ENCODE measurements at regions not wholly inside any gene's neighbourhood (a gene's known extent, or its start where the extent isn't known, plus 50 kb on each side); places are given as distances from the start of the nearest gene placed in this dataset.

DNA sequence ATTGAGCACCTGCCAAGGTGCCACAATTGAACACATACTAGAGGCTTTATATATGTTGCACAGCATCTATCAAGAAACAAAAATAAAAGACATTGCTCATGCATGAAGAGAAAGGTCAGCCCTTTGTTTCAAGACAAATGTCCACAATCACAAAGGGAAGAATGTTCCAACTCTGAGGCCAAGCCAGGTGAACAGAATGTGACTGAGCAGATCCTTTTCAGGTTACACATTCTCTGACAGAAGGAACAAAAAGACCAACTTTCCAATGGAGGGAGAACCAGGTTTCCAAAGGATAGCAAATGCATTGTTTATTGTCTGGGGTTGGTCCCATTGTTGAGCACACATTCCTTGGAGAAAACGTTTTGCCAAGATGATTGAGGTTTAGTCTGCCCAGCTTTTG, 50.2 kb upstream of the FAM174B start:
- no peaks in the 10 kb centered on the region for H3K9me3 Mint-ChIP-seq (ENCODE audit: unreplicated experiment)
- H3K4me1 Mint-ChIP-seq (ENCODE audit: unreplicated experiment): no peaks in the 10 kb centered on the region
- H3K4me3 Mint-ChIP-seq (ENCODE audit: unreplicated experiment): no peak overlapping the region
- no peak for DNase-seq (ENCODE audit: extremely low spot score, unreplicated experiment)
- no peaks in the 10 kb centered on the region for H3K36me3 Mint-ChIP-seq (ENCODE audit: unreplicated experiment)
- peaks cover 26% of the 10 kb centered on the region for H3K27me3 Mint-ChIP-seq (ENCODE audit: unreplicated experiment)
- TF ChIP-seq, protein P1, sequence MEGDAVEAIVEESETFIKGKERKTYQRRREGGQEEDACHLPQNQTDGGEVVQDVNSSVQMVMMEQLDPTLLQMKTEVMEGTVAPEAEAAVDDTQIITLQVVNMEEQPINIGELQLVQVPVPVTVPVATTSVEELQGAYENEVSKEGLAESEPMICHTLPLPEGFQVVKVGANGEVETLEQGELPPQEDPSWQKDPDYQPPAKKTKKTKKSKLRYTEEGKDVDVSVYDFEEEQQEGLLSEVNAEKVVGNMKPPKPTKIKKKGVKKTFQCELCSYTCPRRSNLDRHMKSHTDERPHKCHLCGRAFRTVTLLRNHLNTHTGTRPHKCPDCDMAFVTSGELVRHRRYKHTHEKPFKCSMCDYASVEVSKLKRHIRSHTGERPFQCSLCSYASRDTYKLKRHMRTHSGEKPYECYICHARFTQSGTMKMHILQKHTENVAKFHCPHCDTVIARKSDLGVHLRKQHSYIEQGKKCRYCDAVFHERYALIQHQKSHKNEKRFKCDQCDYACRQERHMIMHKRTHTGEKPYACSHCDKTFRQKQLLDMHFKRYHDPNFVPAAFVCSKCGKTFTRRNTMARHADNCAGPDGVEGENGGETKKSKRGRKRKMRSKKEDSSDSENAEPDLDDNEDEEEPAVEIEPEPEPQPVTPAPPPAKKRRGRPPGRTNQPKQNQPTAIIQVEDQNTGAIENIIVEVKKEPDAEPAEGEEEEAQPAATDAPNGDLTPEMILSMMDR (IDR thresholded peaks at IDR 0.05): no peak
- no peak overlapping the region for H3K27ac Mint-ChIP-seq (ENCODE audit: unreplicated experiment)

DNA sequence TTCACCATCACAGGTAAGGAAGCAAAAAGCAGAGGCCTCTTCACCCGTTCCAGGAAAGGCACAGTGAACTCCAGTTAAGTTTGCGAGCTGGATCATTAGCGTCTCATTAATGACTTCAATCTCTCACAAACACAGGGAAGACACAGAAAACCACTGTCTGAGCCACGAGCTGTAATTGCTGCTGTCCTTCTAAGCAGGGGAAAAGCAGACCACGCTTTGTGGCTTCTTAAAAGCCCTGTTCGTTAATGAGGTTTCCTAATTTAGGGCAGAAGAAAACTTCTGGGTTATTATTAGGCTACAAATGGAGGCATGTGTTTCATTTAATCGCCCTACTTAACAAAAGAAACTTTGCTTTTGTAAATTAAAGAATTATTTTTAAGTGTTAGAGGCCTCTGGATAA, 50.6 kb upstream of the FAM174B start:
- H3K27me3 Mint-ChIP-seq (ENCODE audit: unreplicated experiment): peaks cover 26% of the 10 kb centered on the region
- H3K36me3 Mint-ChIP-seq (ENCODE audit: unreplicated experiment): no peaks in the 10 kb centered on the region
- H3K9me3 Mint-ChIP-seq (ENCODE audit: unreplicated experiment): no peaks in the 10 kb centered on the region
- DNase-seq (ENCODE audit: extremely low spot score, unreplicated experiment): no peak
- no peak overlapping the region for H3K4me3 Mint-ChIP-seq (ENCODE audit: unreplicated experiment)
- no peak overlapping the region for H3K27ac Mint-ChIP-seq (ENCODE audit: unreplicated experiment)
- TF ChIP-seq, protein P1 (IDR thresholded peaks at IDR 0.05): no peak
- no peaks in the 10 kb centered on the region for H3K4me1 Mint-ChIP-seq (ENCODE audit: unreplicated experiment)

DNA sequence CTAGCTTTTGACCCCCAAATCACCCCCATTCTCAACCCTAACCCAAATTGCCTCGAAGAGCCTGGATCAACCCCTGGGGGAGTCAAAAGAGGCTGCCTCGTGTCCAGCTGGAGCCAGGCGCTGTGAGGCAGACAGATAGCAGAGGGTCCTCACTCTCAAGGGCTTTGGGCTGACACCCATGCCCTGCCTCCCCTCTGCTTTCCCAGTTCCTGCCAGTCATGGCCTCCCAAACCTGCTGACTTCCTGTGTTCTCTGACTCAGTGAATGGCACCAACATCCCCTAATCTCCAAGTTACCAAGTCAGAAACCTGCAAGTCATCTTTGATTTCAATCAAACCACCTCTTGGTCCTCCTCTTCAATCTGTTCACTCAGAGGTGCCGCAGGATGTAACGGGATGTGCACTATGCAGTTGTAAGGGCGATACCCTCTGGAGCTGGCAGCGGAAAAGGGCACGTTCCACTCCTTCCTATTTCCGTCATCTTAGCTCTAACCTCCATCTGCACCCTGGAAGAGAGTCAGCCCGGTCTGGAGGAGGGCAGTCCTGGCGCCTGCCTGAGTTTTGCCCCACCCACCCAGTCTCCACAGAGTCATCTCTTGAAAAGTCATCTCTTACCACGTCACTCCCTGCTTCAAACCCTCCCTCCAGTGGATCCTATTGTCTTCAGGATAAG, 52.4 kb upstream of the FAM174B start:
- Mint-ChIP-seq H3K27ac (ENCODE audit: unreplicated experiment) (no peak overlapping the region), H3K4me1 (ENCODE audit: unreplicated experiment) (peaks cover 3% of the 10 kb centered on the region), H3K4me3 (ENCODE audit: unreplicated experiment) (no peak overlapping the region), H3K36me3 (ENCODE audit: unreplicated experiment) (no peaks in the 10 kb centered on the region), H3K9me3 (ENCODE audit: unreplicated experiment) (no peaks in the 10 kb centered on the region), H3K27me3 (ENCODE audit: unreplicated experiment) (peaks cover 28% of the 10 kb centered on the region)
- TF ChIP-seq, protein P1 (IDR thresholded peaks at IDR 0.05): no peak
- no peak for DNase-seq (ENCODE audit: extremely low spot score, unreplicated experiment)

DNA sequence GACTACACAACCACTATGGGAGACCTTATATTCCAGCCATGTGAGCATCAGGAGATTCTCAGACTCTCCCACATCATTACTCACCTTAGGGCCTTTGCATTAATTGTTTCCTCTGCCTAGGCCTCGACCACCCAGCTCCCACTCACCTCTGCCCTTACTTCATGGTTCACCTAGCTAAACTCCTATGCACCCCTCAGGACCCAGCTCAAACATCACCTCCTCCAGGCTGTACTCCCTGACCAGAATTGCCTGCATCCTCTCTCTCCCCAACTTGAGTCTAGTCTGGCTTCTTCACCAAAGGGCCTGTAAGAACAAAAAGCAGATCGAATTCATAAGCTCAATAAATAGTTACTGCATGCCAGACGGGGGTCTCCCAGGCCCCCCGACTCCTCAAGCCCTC, 53.1 kb upstream of the FAM174B start:
- Mint-ChIP-seq H3K27me3 (ENCODE audit: unreplicated experiment) (peaks cover 25% of the 10 kb centered on the region), H3K36me3 (ENCODE audit: unreplicated experiment) (no peaks in the 10 kb centered on the region), H3K4me3 (ENCODE audit: unreplicated experiment) (no peak overlapping the region), H3K4me1 (ENCODE audit: unreplicated experiment) (peaks cover 3% of the 10 kb centered on the region), H3K27ac (ENCODE audit: unreplicated experiment) (no peak overlapping the region), H3K9me3 (ENCODE audit: unreplicated experiment) (no peaks in the 10 kb centered on the region)
- TF ChIP-seq, protein P1 (IDR thresholded peaks at IDR 0.05): no peak
- DNase-seq (ENCODE audit: extremely low spot score, unreplicated experiment): no peak

DNA sequence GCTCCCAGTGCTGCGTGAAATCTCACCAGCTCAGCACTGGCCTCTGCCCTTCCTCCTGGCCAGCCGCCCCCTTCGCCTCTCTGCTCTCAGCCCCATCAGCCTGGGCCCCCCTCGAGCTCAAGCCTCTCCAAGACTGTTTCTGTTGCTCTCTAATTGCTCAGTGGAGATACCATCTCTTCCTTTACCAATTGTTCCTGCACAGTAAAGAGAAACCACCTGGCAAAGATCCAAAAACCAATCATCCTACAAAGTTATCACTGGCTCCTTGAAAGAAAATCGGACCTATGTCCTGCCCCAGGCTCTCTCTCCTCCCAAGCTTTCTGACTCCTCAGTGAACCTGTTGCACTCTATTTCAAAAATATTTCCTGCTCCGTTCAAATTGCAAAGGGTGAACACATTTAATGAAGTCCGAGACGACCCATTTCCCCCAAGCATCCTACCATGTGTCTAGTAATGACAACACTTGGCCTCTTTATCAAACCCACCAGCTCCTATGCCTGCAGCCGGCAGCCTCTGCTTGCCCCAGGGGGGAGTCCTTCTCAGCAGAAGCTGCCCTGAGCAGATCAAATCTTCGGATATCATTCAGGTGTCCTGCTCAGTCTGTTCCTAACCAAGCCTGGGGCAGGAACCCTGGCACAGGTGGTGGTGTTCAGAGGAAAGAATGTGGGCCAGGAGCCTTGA, 53.7 kb upstream of the FAM174B start:
- TF ChIP-seq, protein P1 (IDR thresholded peaks at IDR 0.05): no peak
- DNase-seq (ENCODE audit: extremely low spot score, unreplicated experiment): no peak
- no peaks in the 10 kb centered on the region for H3K9me3 Mint-ChIP-seq (ENCODE audit: unreplicated experiment)
- H3K36me3 Mint-ChIP-seq (ENCODE audit: unreplicated experiment): no peaks in the 10 kb centered on the region
- H3K4me3 Mint-ChIP-seq (ENCODE audit: unreplicated experiment): no peak overlapping the region
- H3K27ac Mint-ChIP-seq (ENCODE audit: unreplicated experiment): no peak overlapping the region
- peaks cover 25% of the 10 kb centered on the region for H3K27me3 Mint-ChIP-seq (ENCODE audit: unreplicated experiment)
- H3K4me1 Mint-ChIP-seq (ENCODE audit: unreplicated experiment): peaks cover 6% of the 10 kb centered on the region
